Gastrocnemius medialis (tissue), 4 donors: ENCODE measurements at regions not wholly inside any gene's neighbourhood (a gene's known extent, or its start where the extent isn't known, plus 50 kb on each side); places are given as distances from the start of the nearest gene placed in this dataset.
A peak's percentile ranks its signal among the peaks of the same experiment; 100 is the strongest.

Source experiments
- ATAC-seq, 2 donors: fragments of 150-250 bp; one replicate each; pipeline ENCODE4 v1.9.1; 2016
- DNase-seq, 2 donors: peaks; one replicate each; pipeline ENCODE4 v3.0.0-alpha.2; 2019
- H3K27ac ChIP-seq, 4 donors: fragments of 200-600 bp; sonication (generic); 1 replicate in 1 of 4; 2 replicates in 3 of 4; pipeline ENCODE4 v1.5.1; 2016 to 2018; ENCODE audit warnings: mild to moderate bottlenecking in 2 of 4, moderate library complexity in 1 of 4
- H3K27me3 ChIP-seq, 3 donors: fragments of 200-600 bp; sonication (generic) in 2 of 3; 1 replicate in 1 of 3; 2 replicates in 2 of 3; pipeline versions ENCODE4 v1.5.1 to v1.6.0; 2016 to 2019; ENCODE audit warnings: mild to moderate bottlenecking in 1 of 3, moderate library complexity in 1 of 3
- H3K36me3 ChIP-seq, 2 donors: fragments of 200-600 bp; sonication (generic) in 1 of 2; one replicate each; pipeline ENCODE4 v1.5.1; 2017 to 2018
- H3K4me1 ChIP-seq, 2 donors: fragments of 200-600 bp; sonication (generic) in 1 of 2; one replicate each; pipeline ENCODE4 v1.5.1; 2016 to 2017; ENCODE audit warnings: mild to moderate bottlenecking in 2 of 2
- H3K4me3 ChIP-seq, 4 donors: fragments of 200-600 bp; sonication (generic) in 3 of 4; 1 replicate in 1 of 4; 2 replicates in 3 of 4; pipeline ENCODE4 v1.5.1; 2016 to 2019; ENCODE audit warnings: mild to moderate bottlenecking in 2 of 4
- H3K9me3 ChIP-seq, 3 donors: fragments of 200-600 bp; sonication (generic) in 2 of 3; 1 replicate in 1 of 3; 2 replicates in 2 of 3; pipeline ENCODE4 v1.5.1; 2016 to 2019
- POLR2A ChIP-seq, 2 donors: fragments of 450-650 bp; IDR thresholded peaks; one replicate each; pipeline ENCODE4 v1.6.1; 2017; ENCODE audit warnings: antibody characterized with exemption in 2 of 2, mild to moderate bottlenecking in 2 of 2, moderate library complexity in 2 of 2
- in situ Hi-C, 4 donors: fragments of 200-750 bp; cut with MboI; loops; one replicate each; pipeline versions ENCODE4 v1.15.0 to v1.8.0; 2017; ENCODE audit warnings: low sequenced_read_pairs in 4 of 4
- intact Hi-C: fragments of 100-400 bp; cut with DNase I; formaldehyde crosslinking; loops from one replicate; pipeline ENCODE4 v1.15.1; 2023; ENCODE audit warnings: low total_unique reads
- TF ChIP-seq, protein P1 (sequence below), 5 experiments: fragments of 450-650 bp in 3 of 5; fragments of 200-600 bp in 2 of 5; sonication (generic) in 2 of 5; IDR thresholded peaks in 4 of 5; conservative IDR thresholded peaks in 1 of 5; 1 replicate in 4 of 5; 2 replicates in 1 of 5; pipeline ENCODE4 v1.5.1; 2016 to 2019; ENCODE audit warnings: antibody characterized with exemption in 5 of 5, mild to moderate bottlenecking in 3 of 5, moderate library complexity in 3 of 5

- Histone ChIP-seq H3K27me3 (no peaks in the 10 kb centered on the region), H3K4me1 (no peaks in the 10 kb centered on the region), H3K27ac (no peak overlapping the region), H3K36me3 (no peaks in the 10 kb centered on the region), H3K9me3 (no peaks in the 10 kb centered on the region), H3K4me3 (no peak overlapping the region)
- TF ChIP-seq POLR2A (IDR thresholded peaks at IDR 0.05) = no peak
- TF ChIP-seq, protein P1, sequence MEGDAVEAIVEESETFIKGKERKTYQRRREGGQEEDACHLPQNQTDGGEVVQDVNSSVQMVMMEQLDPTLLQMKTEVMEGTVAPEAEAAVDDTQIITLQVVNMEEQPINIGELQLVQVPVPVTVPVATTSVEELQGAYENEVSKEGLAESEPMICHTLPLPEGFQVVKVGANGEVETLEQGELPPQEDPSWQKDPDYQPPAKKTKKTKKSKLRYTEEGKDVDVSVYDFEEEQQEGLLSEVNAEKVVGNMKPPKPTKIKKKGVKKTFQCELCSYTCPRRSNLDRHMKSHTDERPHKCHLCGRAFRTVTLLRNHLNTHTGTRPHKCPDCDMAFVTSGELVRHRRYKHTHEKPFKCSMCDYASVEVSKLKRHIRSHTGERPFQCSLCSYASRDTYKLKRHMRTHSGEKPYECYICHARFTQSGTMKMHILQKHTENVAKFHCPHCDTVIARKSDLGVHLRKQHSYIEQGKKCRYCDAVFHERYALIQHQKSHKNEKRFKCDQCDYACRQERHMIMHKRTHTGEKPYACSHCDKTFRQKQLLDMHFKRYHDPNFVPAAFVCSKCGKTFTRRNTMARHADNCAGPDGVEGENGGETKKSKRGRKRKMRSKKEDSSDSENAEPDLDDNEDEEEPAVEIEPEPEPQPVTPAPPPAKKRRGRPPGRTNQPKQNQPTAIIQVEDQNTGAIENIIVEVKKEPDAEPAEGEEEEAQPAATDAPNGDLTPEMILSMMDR (IDR thresholded peaks at IDR 0.05 in 4 of 5, conservative IDR thresholded peaks at IDR 0.05 in 1 of 5) = no peak
- in situ Hi-C loops = no loop called here
- intact Hi-C loops = no loop called here
- DNase-seq (no peak), ATAC-seq (no peak)
Measured at GRCh38 chr6:113015249-113015648, 668.1 kb downstream of the RFPL4B start.

GRCh38 chr6:113017353-113017752, 670.2 kb downstream of the RFPL4B start:
- no peaks in the 10 kb centered on the region for H3K9me3 ChIP-seq
- no peak for ATAC-seq
- no peak for DNase-seq
- TF ChIP-seq, protein P1 (IDR thresholded peaks at IDR 0.05 in 4 of 5, conservative IDR thresholded peaks at IDR 0.05 in 1 of 5) = no peak
- TF ChIP-seq POLR2A (IDR thresholded peaks at IDR 0.05) = no peak
- intact Hi-C loops = no loop called here
- H3K4me1 ChIP-seq = no peaks in the 10 kb centered on the region
- in situ Hi-C loops = no loop called here
- H3K36me3 ChIP-seq = no peaks in the 10 kb centered on the region
- H3K4me3 ChIP-seq = no peak overlapping the region
- no peaks in the 10 kb centered on the region for H3K27me3 ChIP-seq
- no peak overlapping the region for H3K27ac ChIP-seq

- TF ChIP-seq, protein P1 (IDR thresholded peaks at IDR 0.05 in 4 of 5, conservative IDR thresholded peaks at IDR 0.05 in 1 of 5) = no peak
- no peak for TF ChIP-seq POLR2A (IDR thresholded peaks at IDR 0.05)
- Histone ChIP-seq H3K27ac (peak overlapping the region in 2 of 4 donors; percentile 21 to 33), H3K4me3 (no peak overlapping the region), H3K9me3 (no peaks in the 10 kb centered on the region), H3K27me3 (no peaks in the 10 kb centered on the region), H3K4me1 (no peaks in the 10 kb centered on the region), H3K36me3 (no peaks in the 10 kb centered on the region)
- in situ Hi-C loops = no loop called here
- no peak for DNase-seq
- intact Hi-C loops = no loop called here
- ATAC-seq = peak in 1 of 2 donors; percentile 52
Measured at GRCh38 chr6:113018351-113019151, 671.4 kb downstream of the RFPL4B start.

DNA sequence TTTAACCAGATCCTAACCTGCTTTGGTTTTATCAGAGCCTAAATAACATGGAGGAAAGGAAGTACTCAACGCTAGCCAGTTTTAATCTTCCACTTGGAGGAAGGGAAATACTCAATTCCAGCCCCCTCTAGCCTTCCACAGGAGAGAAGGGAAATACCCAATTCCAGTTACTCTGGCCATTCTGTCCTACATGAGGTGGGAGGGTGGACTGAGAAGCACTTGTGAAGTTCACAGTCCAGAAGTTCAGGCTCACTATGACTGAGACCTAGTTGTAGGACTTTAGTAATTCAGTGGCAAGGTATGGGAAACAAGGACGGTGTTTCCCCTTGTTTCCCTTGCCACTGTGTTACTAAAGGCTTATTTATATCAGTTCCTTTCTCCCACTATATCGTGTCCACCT, 672.0 kb downstream of the RFPL4B start:
- intact Hi-C loops = no loop called here
- no peaks in the 10 kb centered on the region for H3K4me1 ChIP-seq
- H3K27ac ChIP-seq = peak overlapping the region in 1 of 4 donors; percentile 33
- no peaks in the 10 kb centered on the region for H3K27me3 ChIP-seq
- ATAC-seq (peak in 1 of 2 donors; percentile 23), DNase-seq (no peak)
- TF ChIP-seq POLR2A (IDR thresholded peaks at IDR 0.05) = no peak
- TF ChIP-seq, protein P1 (IDR thresholded peaks at IDR 0.05 in 4 of 5, conservative IDR thresholded peaks at IDR 0.05 in 1 of 5) = no peak
- in situ Hi-C loops = no loop called here
- H3K4me3 ChIP-seq = no peak overlapping the region
- no peaks in the 10 kb centered on the region for H3K9me3 ChIP-seq
- H3K36me3 ChIP-seq = no peaks in the 10 kb centered on the region
